ENCODE measurements at regions not wholly inside any gene's neighbourhood (a gene's known extent, or its start where the extent isn't known, plus 50 kb on each side); places are given as distances from the start of the nearest gene placed in this dataset.
"Not testable (repeated sequence)": the region's sequence is repeated elsewhere in the genome, so short reads cannot be mapped to it uniquely, and the experiment has no call there.

- not testable (repeated sequence) for DNase-seq
Measured at GRCh38 chr10:46810222-46810621, 101.0 kb upstream of the PTPN20 start.

DNA sequence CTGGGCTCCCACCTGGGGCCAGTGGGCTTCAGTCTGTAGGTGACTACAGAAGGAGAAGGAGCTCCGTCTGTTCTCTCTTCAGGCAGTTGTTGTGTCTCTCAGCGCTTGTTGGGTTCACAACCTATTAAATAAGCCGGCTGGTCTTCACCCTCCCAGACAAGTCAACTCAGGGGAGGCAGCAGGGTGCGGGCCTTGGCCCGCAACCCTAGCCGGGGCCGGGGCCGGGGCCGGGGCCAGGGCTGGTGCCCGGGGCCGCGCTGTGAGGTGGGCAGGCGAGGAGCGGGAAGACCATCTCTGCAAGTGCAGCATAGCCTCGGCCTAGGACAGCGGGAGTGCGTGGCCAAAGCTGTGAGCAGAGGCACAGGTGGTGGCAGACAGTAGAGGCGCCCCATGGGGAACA, 95.1 kb upstream of the PTPN20 start:
- DNase-seq, result not testable (repeated sequence)

DNA sequence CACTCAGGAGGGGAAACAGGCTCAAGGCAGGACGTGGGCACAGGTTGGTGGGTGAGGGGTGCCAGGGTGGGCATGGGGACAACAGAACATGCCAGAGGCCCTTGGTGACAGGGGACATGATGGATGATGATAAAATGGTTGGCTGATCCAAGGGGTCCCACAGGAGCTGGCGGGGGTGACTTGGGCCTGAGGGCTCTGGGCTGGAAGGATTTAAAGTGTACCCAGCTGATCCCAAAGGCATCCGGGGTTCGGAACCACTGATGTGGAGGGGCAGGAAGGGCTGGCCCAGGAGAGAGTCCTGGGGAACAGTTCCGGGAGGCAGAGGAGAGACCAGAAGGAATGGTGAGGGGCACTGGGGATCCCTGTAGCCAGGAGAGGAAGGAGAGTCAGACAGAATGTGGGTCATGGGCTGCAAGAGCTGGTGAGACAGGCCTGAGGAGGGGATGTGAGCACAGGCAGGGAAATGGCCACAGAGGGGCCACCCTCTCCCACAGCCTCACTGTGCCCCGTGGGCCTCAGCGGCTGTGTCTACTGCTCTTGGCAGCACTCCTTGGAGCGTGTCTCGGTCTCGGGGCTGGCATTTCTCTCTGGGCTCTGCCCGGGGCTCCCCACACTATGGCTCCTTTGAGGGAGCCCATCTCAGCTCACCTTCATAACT, 70.7 kb upstream of the PTPN20 start:
- DNase-seq, result not testable (repeated sequence)

GRCh38 chr10:46841051-46841593, 70.1 kb upstream of the PTPN20 start:
- not testable (repeated sequence) for DNase-seq

DNA sequence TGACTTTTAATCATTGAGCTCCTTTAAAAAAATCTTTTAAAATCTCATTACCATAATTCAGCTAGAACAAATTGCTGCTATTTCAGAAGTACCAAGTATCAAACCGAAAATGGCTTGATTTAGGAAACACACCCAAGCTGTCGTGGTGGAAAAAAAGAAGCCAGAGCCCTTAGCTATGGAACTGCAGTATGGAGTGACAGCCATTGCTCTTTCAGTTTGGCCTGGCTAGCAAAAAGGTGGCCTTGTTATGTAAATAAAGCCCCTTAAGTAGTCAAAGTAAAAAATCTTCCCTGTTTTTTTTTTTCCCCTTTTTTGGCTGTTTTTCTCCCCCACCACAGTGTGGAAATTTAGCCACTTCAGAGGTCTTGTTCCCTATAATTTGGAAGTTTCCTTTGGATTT, 66.0 kb upstream of the PTPN20 start:
- DNase-seq, result not testable (repeated sequence)

- DNase-seq, result not testable (repeated sequence)
Measured at GRCh38 chr10:46845640-46846039, 65.6 kb upstream of the PTPN20 start.

DNA sequence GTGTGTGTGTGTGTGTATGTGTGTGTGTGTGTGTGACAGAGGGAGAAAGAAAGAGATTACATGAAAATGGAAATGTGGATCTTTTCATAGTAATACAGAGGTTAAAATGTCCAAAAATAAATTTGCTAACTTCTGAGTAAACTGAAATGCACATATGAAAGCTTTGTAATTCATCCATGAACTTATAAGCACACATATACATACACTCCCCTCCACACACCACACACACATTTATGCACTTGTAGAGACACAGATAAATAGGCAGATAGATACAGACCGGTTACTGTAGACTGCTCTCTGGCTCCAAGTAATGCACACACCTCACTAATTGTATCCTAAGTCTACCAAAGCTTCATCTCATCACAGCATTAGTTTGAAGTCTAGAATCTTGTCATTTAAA, 50.5 kb upstream of the PTPN20 start:
- DNase-seq, result not testable (repeated sequence)

All from stimulated activated naive CD4-positive, alpha-beta T cell (primary cell).